GM23248 (cell line): ENCODE measurements at regions not wholly inside any gene's neighbourhood (a gene's known extent, or its start where the extent isn't known, plus 50 kb on each side); places are given as distances from the start of the nearest gene placed in this dataset.

Experiments
- EZH2 ChIP-seq: fragments of 200-600 bp; sonication (generic); IDR thresholded peaks from 2 replicates; pipeline ENCODE4 v1.6.1; 2018; ENCODE audit warnings: antibody characterized with exemption, mild to moderate bottlenecking; ENCODE audit not compliant: insufficient read depth, poor library complexity, severe bottlenecking
- EZH2phosphoT487 ChIP-seq: fragments of 200-600 bp; sonication (generic); IDR thresholded peaks from 2 replicates; pipeline ENCODE4 v1.6.1; 2018; ENCODE audit warnings: antibody characterized with exemption, moderate library complexity, mild to moderate bottlenecking, low read depth; ENCODE audit not compliant: insufficient read depth

DNA sequence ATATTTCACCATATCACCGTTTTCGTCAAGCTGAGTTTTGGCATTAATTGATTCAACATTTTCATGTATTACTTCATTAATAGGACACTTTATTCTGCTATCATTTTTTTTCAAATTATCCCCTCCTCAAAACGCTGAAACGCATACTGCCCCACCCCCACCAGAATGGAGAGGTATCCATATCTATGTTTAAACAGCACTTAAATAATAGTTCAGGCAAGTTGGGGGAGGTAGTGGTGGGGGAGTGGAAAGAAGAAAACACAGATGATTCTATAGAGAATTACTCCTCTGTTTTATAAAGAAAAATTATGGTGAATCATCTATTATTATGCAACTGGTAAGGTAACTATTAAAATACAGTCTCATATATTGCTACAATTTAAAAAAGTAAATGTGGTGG lies 314.4 kb upstream of the ZEB2 start:
- no peak for TF ChIP-seq EZH2
- TF ChIP-seq EZH2phosphoT487 = no peak
